ENCODE measurements at regions not wholly inside any gene's neighbourhood (a gene's known extent, or its start where the extent isn't known, plus 50 kb on each side); places are given as distances from the start of the nearest gene placed in this dataset.

- Histone ChIP-seq H3K4me3 (ENCODE audit: low read length) (no peak overlapping the region), H3K36me3 (ENCODE audit: control insufficient read depth, insufficient read depth, low read length) (no peaks in the 10 kb centered on the region), H3K27ac (ENCODE audit: low read length) (no peak overlapping the region), H3K27me3 (ENCODE audit: control insufficient read depth, insufficient read depth, low read length) (no peaks in the 10 kb centered on the region), H3K9me3 (ENCODE audit: control insufficient read depth, insufficient read depth, low read length) (no peaks in the 10 kb centered on the region), H3K4me1 (ENCODE audit: control insufficient read depth, insufficient read depth, low read length) (no peaks in the 10 kb centered on the region)
- ATAC-seq (no peak), DNase-seq (no peak)
- H3K36me3 Mint-ChIP-seq, result no peaks in the 10 kb centered on the region
- H3K4me1 Mint-ChIP-seq, result no peaks in the 10 kb centered on the region
- H3K9me3 Mint-ChIP-seq, result peaks cover 2 to 3% of the 10 kb centered on the region in 2 donors
- TF ChIP-seq, protein P1, sequence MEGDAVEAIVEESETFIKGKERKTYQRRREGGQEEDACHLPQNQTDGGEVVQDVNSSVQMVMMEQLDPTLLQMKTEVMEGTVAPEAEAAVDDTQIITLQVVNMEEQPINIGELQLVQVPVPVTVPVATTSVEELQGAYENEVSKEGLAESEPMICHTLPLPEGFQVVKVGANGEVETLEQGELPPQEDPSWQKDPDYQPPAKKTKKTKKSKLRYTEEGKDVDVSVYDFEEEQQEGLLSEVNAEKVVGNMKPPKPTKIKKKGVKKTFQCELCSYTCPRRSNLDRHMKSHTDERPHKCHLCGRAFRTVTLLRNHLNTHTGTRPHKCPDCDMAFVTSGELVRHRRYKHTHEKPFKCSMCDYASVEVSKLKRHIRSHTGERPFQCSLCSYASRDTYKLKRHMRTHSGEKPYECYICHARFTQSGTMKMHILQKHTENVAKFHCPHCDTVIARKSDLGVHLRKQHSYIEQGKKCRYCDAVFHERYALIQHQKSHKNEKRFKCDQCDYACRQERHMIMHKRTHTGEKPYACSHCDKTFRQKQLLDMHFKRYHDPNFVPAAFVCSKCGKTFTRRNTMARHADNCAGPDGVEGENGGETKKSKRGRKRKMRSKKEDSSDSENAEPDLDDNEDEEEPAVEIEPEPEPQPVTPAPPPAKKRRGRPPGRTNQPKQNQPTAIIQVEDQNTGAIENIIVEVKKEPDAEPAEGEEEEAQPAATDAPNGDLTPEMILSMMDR (IDR thresholded peaks at IDR 0.05), result no peak
- H3K27me3 Mint-ChIP-seq (ENCODE audit: low read depth in 2 of 2), result no peaks in the 10 kb centered on the region
- no peak overlapping the region for H3K4me3 Mint-ChIP-seq
- no peak overlapping the region for H3K27ac Mint-ChIP-seq
- WGBS (ENCODE audit: insufficient coverage), result 67% methylated on average over 3 of the region's 3 CpGs
- intact Hi-C loops (cut with micrococcal nuclease), result no loop called here
These were observed 1261.6 kb upstream of the TMEM132C start for GRCh38 chr12:127005406-127005805.

DNA sequence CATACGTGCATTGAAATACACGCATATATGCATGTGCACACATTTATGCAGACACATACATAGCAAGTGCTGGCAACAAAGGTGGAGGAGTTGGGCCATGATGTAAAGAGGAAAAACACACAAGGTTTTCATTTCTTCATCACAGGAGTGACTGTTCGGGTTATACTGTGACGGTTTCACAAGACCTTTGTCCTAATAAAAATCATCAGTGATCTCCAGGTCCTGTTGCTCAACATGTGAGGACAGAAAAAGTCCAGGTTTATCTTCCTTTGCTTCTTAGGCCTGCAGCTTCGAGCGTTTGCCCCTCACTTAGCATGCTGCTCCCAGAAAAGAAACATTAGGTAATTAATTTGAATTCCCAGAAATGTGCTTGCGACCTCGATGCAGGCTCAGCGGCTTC is 1260.0 kb upstream of the TMEM132C start:
- Mint-ChIP-seq H3K4me3 (no peak overlapping the region), H3K4me1 (no peaks in the 10 kb centered on the region), H3K27ac (no peak overlapping the region), H3K27me3 (ENCODE audit: low read depth in 2 of 2) (peaks cover 0 to 3% of the 10 kb centered on the region in 2 donors), H3K9me3 (peaks cover 4 to 6% of the 10 kb centered on the region in 2 donors), H3K36me3 (no peaks in the 10 kb centered on the region)
- Histone ChIP-seq H3K27ac (ENCODE audit: low read length) (no peak overlapping the region), H3K36me3 (ENCODE audit: control insufficient read depth, insufficient read depth, low read length) (no peaks in the 10 kb centered on the region), H3K27me3 (ENCODE audit: control insufficient read depth, insufficient read depth, low read length) (no peaks in the 10 kb centered on the region), H3K4me1 (ENCODE audit: control insufficient read depth, insufficient read depth, low read length) (no peaks in the 10 kb centered on the region), H3K9me3 (ENCODE audit: control insufficient read depth, insufficient read depth, low read length) (no peaks in the 10 kb centered on the region), H3K4me3 (ENCODE audit: low read length) (no peak overlapping the region)
- WGBS (ENCODE audit: insufficient coverage), result 79% methylated on average over 9 of the region's 9 CpGs
- DNase-seq (no peak), ATAC-seq (peak in 1 of 3 donors; percentile 30)
- TF ChIP-seq, protein P1 (IDR thresholded peaks at IDR 0.05), result no peak
- intact Hi-C loops (cut with micrococcal nuclease), result no loop called here

- Histone ChIP-seq H3K4me1 (ENCODE audit: control insufficient read depth, insufficient read depth, low read length) (no peaks in the 10 kb centered on the region), H3K9me3 (ENCODE audit: control insufficient read depth, insufficient read depth, low read length) (no peaks in the 10 kb centered on the region), H3K27me3 (ENCODE audit: control insufficient read depth, insufficient read depth, low read length) (no peaks in the 10 kb centered on the region), H3K36me3 (ENCODE audit: control insufficient read depth, insufficient read depth, low read length) (no peaks in the 10 kb centered on the region), H3K4me3 (ENCODE audit: low read length) (no peak overlapping the region), H3K27ac (ENCODE audit: low read length) (no peak overlapping the region)
- H3K4me3 Mint-ChIP-seq, result no peak overlapping the region
- TF ChIP-seq, protein P1 (IDR thresholded peaks at IDR 0.05), result no peak
- ATAC-seq (no peak), DNase-seq (no peak)
- peaks cover 6% of the 10 kb centered on the region in 2 donors for H3K9me3 Mint-ChIP-seq
- H3K27ac Mint-ChIP-seq, result no peak overlapping the region
- intact Hi-C loops (cut with micrococcal nuclease), result no loop called here
- no peaks in the 10 kb centered on the region for H3K4me1 Mint-ChIP-seq
- peaks cover 0 to 5% of the 10 kb centered on the region in 2 donors for H3K27me3 Mint-ChIP-seq (ENCODE audit: low read depth in 2 of 2)
- H3K36me3 Mint-ChIP-seq, result no peaks in the 10 kb centered on the region
- 93% methylated on average over 9 of the region's 10 CpGs for WGBS (ENCODE audit: insufficient coverage)
These were observed 1258.1 kb upstream of the TMEM132C start for GRCh38 chr12:127008755-127009403.

DNA sequence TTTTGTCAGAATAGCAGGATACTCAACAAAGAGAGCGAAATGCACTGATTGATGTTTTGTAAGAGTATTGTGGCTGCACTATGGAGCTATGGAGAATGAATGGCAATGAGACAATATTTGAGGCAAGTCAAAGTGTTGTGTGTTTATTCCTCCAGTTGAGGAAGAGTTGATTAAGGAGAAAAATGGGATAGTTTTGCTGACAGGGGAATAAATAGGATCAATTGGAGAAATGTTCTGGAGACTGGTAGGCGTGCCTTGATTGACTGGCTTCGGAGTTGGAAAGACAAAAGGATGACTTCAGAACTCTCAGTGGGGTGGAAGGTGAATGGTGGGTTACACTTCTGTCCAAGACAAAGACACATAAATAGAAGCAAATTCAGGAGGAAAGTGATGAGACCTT is 1254.9 kb upstream of the TMEM132C start:
- Histone ChIP-seq H3K27ac (ENCODE audit: low read length) (no peak overlapping the region), H3K36me3 (ENCODE audit: control insufficient read depth, insufficient read depth, low read length) (no peaks in the 10 kb centered on the region), H3K4me3 (ENCODE audit: low read length) (no peak overlapping the region), H3K27me3 (ENCODE audit: control insufficient read depth, insufficient read depth, low read length) (no peaks in the 10 kb centered on the region), H3K9me3 (ENCODE audit: control insufficient read depth, insufficient read depth, low read length) (no peaks in the 10 kb centered on the region), H3K4me1 (ENCODE audit: control insufficient read depth, insufficient read depth, low read length) (no peaks in the 10 kb centered on the region)
- no peak overlapping the region for H3K4me3 Mint-ChIP-seq
- WGBS (ENCODE audit: insufficient coverage), result 97% methylated on average over 3 of the region's 3 CpGs
- ATAC-seq (no peak), DNase-seq (no peak)
- H3K9me3 Mint-ChIP-seq, result peaks cover 4 to 6% of the 10 kb centered on the region in 2 donors
- intact Hi-C loops (cut with micrococcal nuclease), result loop anchor here (1.0 kb wide), 1 partner anchor 10 kb away; no protein-coding TSS in a partner anchor
- H3K27me3 Mint-ChIP-seq (ENCODE audit: low read depth in 2 of 2), result peaks cover 0 to 5% of the 10 kb centered on the region in 2 donors
- no peaks in the 10 kb centered on the region for H3K36me3 Mint-ChIP-seq
- TF ChIP-seq, protein P1 (IDR thresholded peaks at IDR 0.05), result no peak
- H3K4me1 Mint-ChIP-seq, result no peaks in the 10 kb centered on the region
- H3K27ac Mint-ChIP-seq, result no peak overlapping the region

Data from natural killer cell (primary cell).